ENCODE measurements at regions not wholly inside any gene's neighbourhood (a gene's known extent, or its start where the extent isn't known, plus 50 kb on each side); places are given as distances from the start of the nearest gene placed in this dataset.

DNA sequence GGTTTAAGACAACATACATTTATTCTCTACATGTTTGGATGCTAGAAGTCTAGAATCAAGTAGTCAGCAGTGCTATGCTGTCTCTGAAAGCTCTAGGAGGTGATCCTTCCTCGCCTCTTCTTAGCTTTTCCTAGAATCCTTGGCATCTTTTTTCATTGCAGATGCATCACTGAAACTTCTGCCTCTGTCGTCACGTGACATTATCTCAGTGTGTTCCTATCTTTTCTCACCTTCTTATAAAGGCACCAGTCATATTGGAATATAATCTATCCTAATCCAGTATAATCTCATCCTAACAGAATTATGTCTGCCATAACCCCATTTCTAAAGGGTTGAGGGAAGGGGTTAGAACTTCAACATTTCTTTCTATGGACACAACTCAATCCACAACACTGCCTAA is 851.2 kb upstream of the CRIM1 start:
- TF ChIP-seq, protein P1, sequence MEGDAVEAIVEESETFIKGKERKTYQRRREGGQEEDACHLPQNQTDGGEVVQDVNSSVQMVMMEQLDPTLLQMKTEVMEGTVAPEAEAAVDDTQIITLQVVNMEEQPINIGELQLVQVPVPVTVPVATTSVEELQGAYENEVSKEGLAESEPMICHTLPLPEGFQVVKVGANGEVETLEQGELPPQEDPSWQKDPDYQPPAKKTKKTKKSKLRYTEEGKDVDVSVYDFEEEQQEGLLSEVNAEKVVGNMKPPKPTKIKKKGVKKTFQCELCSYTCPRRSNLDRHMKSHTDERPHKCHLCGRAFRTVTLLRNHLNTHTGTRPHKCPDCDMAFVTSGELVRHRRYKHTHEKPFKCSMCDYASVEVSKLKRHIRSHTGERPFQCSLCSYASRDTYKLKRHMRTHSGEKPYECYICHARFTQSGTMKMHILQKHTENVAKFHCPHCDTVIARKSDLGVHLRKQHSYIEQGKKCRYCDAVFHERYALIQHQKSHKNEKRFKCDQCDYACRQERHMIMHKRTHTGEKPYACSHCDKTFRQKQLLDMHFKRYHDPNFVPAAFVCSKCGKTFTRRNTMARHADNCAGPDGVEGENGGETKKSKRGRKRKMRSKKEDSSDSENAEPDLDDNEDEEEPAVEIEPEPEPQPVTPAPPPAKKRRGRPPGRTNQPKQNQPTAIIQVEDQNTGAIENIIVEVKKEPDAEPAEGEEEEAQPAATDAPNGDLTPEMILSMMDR (IDR thresholded peaks at IDR 0.05; ENCODE audit: insufficient read depth, low read length) = no peak
- no peak for TF ChIP-seq GABPA (IDR thresholded peaks at IDR 0.05; ENCODE audit: low read depth)
- no peak for TF ChIP-seq POLR2AphosphoS5 (IDR thresholded peaks at IDR 0.05; ENCODE audit: low read depth)
- no peak for TF ChIP-seq SPI1 (IDR thresholded peaks at IDR 0.05; ENCODE audit: borderline replicate concordance, low read depth)
- TF ChIP-seq, protein P2, sequence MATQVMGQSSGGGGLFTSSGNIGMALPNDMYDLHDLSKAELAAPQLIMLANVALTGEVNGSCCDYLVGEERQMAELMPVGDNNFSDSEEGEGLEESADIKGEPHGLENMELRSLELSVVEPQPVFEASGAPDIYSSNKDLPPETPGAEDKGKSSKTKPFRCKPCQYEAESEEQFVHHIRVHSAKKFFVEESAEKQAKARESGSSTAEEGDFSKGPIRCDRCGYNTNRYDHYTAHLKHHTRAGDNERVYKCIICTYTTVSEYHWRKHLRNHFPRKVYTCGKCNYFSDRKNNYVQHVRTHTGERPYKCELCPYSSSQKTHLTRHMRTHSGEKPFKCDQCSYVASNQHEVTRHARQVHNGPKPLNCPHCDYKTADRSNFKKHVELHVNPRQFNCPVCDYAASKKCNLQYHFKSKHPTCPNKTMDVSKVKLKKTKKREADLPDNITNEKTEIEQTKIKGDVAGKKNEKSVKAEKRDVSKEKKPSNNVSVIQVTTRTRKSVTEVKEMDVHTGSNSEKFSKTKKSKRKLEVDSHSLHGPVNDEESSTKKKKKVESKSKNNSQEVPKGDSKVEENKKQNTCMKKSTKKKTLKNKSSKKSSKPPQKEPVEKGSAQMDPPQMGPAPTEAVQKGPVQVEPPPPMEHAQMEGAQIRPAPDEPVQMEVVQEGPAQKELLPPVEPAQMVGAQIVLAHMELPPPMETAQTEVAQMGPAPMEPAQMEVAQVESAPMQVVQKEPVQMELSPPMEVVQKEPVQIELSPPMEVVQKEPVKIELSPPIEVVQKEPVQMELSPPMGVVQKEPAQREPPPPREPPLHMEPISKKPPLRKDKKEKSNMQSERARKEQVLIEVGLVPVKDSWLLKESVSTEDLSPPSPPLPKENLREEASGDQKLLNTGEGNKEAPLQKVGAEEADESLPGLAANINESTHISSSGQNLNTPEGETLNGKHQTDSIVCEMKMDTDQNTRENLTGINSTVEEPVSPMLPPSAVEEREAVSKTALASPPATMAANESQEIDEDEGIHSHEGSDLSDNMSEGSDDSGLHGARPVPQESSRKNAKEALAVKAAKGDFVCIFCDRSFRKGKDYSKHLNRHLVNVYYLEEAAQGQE (IDR thresholded peaks at IDR 0.05; ENCODE audit: insufficient replicate concordance, low read depth) = no peak

Data from HL-60 (cell line).